A673 (cell line): ENCODE measurements at regions not wholly inside any gene's neighbourhood (a gene's known extent, or its start where the extent isn't known, plus 50 kb on each side); places are given as distances from the start of the nearest gene placed in this dataset.

ENCODE experiments used
- CTCF ChIP-seq: fragments of 300-800, 200-600 bp; sonication (generic); conservative IDR thresholded peaks from 2 replicates; pipeline ENCODE4 v1.5.1; 2017; ENCODE audit warnings: low read depth, mild to moderate bottlenecking, antibody characterized with exemption, low read length, moderate library complexity, mixed read lengths
- EZH2 ChIP-seq: fragments of 200-600 bp; sonication (generic); IDR thresholded peaks from 2 replicates; pipeline ENCODE4 v1.6.1; 2017; ENCODE audit warnings: borderline replicate concordance, low read depth, mild to moderate bottlenecking, mixed read lengths, antibody characterized with exemption, low read length; ENCODE audit not compliant: poor library complexity, severe bottlenecking

GRCh38 chr15:98344591-98344990, 303.7 kb upstream of the IGF1R start:
- TF ChIP-seq CTCF (no peak), EZH2 (no peak)
